ENCODE measurements at regions not wholly inside any gene's neighbourhood (a gene's known extent, or its start where the extent isn't known, plus 50 kb on each side); places are given as distances from the start of the nearest gene placed in this dataset.

- DNase-seq (ENCODE audit: low spot score) (no peak), ATAC-seq (no peak)
- intact Hi-C loops (cut with DNase I): no loop called here
Observed at GRCh38 chrX:22912616-22913015, 87.1 kb upstream of the DDX53 start.

- DNase-seq (ENCODE audit: low spot score) (no peak), ATAC-seq (no peak)
- intact Hi-C loops (cut with DNase I): no loop called here
Observed at GRCh38 chrX:22922961-22923360, 76.8 kb upstream of the DDX53 start.

- intact Hi-C loops (cut with DNase I): no loop called here
- ATAC-seq (no peak), DNase-seq (ENCODE audit: low spot score) (no peak)
Observed at GRCh38 chrX:22934640-22935039, 65.1 kb upstream of the DDX53 start.

GRCh38 chrX:22944945-22945344 is 54.8 kb upstream of the DDX53 start:
- ATAC-seq (no peak), DNase-seq (ENCODE audit: low spot score) (no peak)
- intact Hi-C loops (cut with DNase I): no loop called here
